22Rv1 (cell line): ENCODE measurements at regions not wholly inside any gene's neighbourhood (a gene's known extent, or its start where the extent isn't known, plus 50 kb on each side); places are given as distances from the start of the nearest gene placed in this dataset.

Source experiments
- CTCF ChIP-seq: fragments of 450-650 bp; IDR thresholded peaks from 2 replicates; pipeline ENCODE4 v1.5.1; 2017; ENCODE audit warnings: mild to moderate bottlenecking
- ZFX ChIP-seq: fragments of 450-650 bp; IDR thresholded peaks from 2 replicates; pipeline ENCODE4 v1.6.1; 2017; ENCODE audit warnings: antibody characterized with exemption, borderline replicate concordance

GRCh38 chr4:177508662-177509061, 66.4 kb upstream of the AGA start:
- TF ChIP-seq CTCF (no peak), ZFX (no peak)
